ENCODE measurements at regions not wholly inside any gene's neighbourhood (a gene's known extent, or its start where the extent isn't known, plus 50 kb on each side); places are given as distances from the start of the nearest gene placed in this dataset.

DNA sequence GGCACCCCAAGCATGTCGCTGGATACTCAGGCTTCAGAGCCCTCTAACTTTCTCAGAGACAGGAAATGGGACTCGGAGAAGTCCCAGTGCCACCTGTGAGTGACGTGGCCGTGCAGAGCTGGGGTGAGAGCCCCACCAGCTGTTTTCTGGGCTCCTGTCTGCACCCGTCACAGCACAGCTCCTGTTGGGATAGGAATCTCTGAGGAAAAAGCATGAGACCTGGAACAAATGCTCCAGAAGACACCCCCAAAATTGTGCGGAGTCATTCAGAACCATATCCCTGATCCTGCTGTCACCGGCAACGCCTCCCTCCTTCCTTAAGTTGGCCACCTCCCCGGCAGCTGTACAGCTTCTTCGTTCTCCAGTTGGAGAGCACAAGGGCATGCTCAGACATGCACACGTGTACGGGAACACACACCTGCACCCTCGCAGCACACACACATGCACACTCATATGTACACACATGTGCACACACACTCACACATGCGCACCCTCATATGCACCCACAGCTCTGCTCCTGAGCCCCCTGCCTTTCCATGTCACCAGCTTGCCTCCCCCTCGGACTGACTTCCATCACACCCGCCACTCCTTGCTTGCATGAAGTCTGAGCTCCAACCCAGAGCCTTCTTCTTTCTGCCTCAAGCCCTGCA lies 1430.0 kb downstream of the BRD1 start:
- no peak for DNase-seq (ENCODE audit: low read depth)

- no peak for DNase-seq (ENCODE audit: low read depth)
These were observed 1430.7 kb downstream of the BRD1 start for GRCh38 chr22:48396785-48397530.

DNA sequence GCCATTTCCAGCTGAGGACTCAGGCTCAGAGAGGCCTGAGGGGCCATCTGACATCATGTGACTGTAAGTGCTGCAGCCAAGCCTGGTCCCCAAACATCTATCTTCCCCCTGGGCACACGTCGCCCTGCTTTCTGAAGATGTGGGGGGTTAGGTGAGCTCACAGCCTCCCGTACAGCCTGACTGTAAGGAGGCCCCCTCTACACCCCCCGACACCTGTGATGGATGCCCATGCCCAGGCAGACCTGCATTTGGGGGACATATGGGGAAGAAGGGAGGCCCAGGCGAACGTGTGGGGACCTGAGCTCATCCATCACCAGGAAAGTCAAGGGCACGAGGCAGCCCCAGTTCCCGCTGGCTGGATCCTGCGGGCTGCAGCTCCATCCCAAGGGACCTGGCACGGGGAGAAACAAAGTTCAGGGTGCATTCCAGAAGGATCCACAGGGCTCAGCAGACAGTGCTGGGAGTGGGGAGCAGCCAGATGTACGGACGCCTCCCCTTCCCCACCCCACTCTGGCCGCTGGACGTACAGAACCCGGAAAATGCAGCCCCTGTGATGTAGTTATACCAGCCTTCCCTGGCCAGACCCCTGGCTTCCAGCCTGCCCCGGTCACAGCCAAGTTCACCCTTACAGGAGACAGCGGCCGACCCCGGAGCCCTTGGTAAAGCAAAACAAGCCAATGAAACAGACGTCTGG lies 1431.4 kb downstream of the BRD1 start:
- no peak for DNase-seq (ENCODE audit: low read depth)

- no peak for DNase-seq (ENCODE audit: low read depth)
These were observed 1432.5 kb downstream of the BRD1 start for GRCh38 chr22:48395201-48395600.

GRCh38 chr22:48394787-48395186 lies 1432.9 kb downstream of the BRD1 start:
- no peak for DNase-seq (ENCODE audit: low read depth)

GRCh38 chr22:48393885-48394284 lies 1433.8 kb downstream of the BRD1 start:
- DNase-seq (ENCODE audit: low read depth) = no peak

GRCh38 chr22:48393041-48393370 lies 1434.7 kb downstream of the BRD1 start:
- no peak for DNase-seq (ENCODE audit: low read depth)

DNA sequence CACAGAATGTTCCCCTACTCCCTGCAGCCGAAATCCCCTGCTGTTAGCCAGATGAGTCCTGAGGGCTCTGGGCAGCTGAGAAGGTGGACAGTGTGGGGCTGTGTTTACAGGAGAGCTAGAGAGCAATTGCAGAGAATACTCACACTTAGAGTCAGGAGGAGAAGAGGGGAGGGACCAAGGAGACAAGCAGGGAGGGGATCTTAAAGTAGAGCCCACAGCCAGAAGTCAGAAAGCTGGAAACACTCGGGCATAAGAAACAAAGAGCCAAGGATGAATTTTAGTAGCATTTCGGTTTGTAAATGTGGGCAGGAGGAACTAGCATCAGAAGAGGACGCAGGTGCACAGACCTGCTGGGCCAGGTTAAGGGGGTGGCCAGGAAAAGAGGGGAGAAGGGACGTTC lies 1435.9 kb downstream of the BRD1 start:
- DNase-seq (ENCODE audit: low read depth) = no peak

GRCh38 chr22:48391171-48391711 lies 1436.4 kb downstream of the BRD1 start:
- DNase-seq (ENCODE audit: low read depth) = no peak

DNA sequence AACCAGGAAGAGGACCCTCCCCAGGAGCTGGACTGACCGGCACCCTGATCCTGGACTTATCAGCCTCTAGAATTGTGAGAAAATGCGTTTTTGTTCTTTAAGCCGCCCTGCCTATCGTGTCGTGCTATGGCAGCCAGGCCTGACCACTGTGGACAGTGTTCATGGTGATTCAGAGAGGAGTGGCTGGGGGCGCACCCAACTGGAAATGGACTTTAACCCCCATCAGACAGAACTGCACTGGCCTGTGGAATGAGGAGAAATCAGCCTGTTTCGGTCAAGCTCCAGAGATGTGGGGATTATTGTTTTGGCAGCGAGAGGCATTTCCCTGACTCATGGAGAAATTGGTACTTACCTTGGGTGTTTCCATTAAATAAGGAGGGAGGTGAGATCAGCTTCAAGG lies 1437.8 kb downstream of the BRD1 start:
- no peak for DNase-seq (ENCODE audit: low read depth)

DNA sequence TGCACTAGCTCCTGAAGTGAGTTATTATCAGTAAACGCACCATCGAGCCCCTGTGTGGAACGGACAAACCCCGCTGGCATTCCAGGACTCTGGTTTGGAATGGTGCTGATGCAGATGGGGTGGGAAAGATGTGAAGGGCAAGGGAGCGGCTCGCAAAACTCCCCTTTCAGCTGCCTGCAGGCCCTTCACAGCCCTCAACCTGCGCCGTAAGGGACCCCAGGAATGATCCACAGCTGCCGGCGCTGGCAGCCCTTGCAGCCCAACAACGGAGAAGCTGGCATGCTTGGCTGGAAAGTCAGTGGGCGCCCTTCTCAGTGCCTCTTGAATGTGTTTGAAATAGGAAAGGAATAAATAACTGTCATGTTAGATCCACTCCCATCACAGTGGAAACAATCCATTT lies 1445.5 kb downstream of the BRD1 start:
- DNase-seq (ENCODE audit: low read depth) = no peak

DNA sequence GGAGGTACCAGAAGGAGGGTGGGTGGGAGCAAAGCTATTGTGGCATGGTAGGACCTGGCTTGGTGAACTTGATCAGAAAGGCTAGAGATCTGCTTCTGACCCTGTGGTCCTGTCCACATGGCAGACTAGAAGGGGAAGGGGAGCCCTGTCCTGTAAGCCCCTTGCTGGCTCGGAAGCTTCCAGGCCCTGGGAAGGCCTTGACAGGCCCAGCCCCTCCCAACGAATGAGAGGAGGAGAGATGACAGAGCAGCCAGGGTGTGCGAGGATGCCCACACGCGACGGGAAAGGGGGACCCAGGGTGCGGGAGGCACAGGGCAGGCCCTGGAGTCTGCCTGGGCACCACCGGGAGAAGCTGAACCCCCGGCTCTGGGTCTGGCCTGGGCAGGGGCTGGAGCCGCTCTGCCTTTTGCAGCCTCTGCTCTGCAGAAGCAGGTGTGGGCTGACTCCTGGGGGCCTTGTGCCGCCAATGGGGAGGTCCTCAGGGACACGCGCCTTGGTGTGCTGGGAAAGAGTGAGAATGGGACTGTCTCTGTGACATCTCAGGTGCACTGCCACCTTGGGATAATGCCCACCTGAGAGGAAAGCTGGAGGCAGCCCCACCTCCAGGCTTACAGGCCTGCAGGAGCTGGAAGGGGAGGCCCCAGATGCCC lies 1447.5 kb downstream of the BRD1 start:
- no peak for DNase-seq (ENCODE audit: low read depth)

DNA sequence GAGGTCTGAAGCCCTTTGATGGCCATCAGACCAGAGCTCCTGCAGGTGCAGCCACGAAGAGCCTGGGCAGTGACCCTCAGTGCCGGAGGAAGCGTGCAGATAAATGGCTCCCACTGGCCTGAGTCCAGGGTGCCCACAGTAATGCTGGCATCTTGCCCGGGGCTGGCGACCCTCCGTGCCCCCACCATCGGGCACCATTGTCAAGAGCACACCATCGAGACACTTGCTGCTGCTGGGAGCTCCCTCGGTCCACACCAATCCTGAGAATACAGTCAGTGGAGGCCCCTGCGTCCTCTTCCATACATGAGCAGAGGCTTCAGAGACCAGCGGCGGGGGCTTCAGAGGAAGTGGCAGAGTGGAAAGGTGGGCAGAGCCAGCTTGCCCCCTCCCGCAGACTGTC lies 1448.3 kb downstream of the BRD1 start:
- no peak for DNase-seq (ENCODE audit: low read depth)

- no peak for DNase-seq (ENCODE audit: low read depth)
These were observed 1449.0 kb downstream of the BRD1 start for GRCh38 chr22:48378673-48379072.

DNA sequence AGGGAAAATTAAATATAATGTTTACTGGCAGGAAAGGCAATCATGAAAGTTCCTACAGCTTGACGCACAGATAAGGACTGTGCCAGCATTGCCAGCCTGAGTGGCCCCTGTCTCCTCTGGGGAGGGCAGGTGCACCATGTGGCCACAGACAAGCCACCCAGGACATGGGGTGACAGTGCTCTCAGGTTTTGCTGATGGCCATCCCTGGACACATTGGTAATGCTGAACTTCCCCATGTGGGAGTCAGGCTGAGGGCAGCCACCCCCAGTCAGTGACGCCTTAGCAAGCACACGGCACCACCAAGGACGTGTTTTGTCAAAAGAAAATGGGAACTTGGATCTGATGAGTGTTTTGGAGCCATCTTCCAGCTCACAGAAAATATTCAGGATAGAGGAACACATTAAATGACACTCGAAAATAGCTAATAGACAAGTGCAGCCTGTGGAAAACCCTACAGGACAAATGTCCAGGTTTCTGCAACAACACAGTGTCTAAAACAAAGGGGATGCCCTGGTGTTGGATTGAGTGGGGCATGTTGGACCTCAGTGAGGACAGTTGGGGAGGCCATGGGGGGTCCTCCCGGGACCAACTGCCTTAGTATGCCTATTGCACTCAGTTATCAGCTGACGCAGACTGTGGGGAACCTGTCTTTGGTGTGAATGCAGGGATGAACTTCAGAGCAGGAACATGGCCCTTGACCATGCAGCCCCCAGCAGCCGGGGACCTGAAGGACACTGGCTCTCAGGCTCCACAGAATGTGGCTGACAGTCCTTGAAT lies 1450.5 kb downstream of the BRD1 start:
- DNase-seq (ENCODE audit: low read depth) = no peak

DNA sequence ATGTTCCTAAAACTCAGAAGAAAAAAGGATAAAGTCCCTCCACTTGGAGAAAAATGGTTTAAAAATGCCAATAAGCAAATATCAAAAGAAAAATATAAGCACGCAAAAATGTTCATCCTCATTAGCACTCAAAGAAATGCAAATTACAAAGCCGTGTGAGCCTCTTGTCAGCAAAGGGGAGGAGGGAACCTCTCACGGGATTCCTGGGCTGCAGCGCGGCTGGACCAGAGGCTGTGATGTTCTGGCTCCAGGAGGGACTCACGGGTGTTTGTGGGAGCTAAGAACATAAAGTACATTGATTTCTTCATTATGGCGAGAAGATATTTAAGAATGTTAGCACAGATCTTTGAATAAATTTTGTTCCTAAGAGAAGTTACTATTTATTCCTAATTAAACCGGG lies 1451.2 kb downstream of the BRD1 start:
- no peak for DNase-seq (ENCODE audit: low read depth)

GRCh38 chr22:48373626-48374173 lies 1454.0 kb downstream of the BRD1 start:
- DNase-seq (ENCODE audit: low read depth) = no peak

GRCh38 chr22:48372390-48372789 lies 1455.3 kb downstream of the BRD1 start:
- no peak for DNase-seq (ENCODE audit: low read depth)

- no peak for DNase-seq (ENCODE audit: low read depth)
These were observed 1456.3 kb downstream of the BRD1 start for GRCh38 chr22:48371391-48371790.

DNA sequence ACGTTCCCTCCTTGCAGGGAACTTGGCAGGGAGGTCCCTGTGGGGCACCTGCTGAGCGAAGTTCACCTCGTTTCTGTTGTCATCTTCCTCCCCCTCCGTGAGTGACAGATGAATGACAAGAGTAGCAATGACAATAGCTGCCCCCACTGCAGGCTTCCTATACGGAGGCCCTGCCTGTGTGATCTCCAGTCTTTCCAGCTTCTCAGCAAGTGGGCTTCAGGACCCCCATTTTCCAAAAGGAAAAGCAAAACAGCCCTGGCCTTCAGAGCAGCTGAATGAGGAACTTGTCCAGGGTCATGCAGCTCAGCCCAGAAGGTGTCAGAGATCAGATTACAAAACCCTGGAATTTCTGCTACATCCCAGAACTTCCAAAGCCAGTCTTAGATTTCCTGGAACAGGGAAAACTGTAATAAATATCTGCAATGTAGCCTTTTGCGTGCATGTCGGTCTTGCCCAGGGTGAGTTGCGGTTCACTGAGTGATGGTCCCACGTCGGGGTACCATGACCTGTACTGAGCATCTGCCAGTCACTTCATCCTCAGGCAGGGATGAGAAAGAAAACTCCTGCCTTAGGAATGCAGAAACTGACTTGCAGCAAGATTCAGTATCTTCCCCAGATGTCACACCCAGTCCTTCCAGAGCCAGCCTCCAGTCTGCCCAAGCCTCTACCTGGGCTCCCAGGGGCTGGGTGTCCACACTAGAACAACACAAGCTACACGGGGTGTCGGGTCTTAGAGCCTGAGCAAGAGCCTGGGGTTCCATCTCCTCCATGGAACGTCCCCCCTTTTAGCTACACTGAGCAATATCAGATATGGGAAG lies 1457.0 kb downstream of the BRD1 start:
- no peak for DNase-seq (ENCODE audit: low read depth)

Measured in non-pigmented ciliary epithelial cell (primary cell).